ENCODE measurements at regions not wholly inside any gene's neighbourhood (a gene's known extent, or its start where the extent isn't known, plus 50 kb on each side); places are given as distances from the start of the nearest gene placed in this dataset.

- H3K9me1 ChIP-seq (replicated peaks; ENCODE audit: control insufficient read depth, extremely low read depth, insufficient read depth, low read length): no peaks in the 10 kb centered on the region
- TF ChIP-seq FOS (IDR thresholded peaks at IDR 0.05; ENCODE audit: borderline replicate concordance, insufficient read depth, low read length): no peak
- no peak for TF ChIP-seq EZH2 (IDR thresholded peaks at IDR 0.05; ENCODE audit: borderline replicate concordance, low read depth, low read length, severe bottlenecking)
- no peak for TF ChIP-seq GATA2 (IDR thresholded peaks at IDR 0.05; ENCODE audit: insufficient read depth, insufficient read length, low read depth, low read length)
- TF ChIP-seq JUN (IDR thresholded peaks at IDR 0.05; ENCODE audit: borderline replicate concordance, insufficient read depth, insufficient read length, low read depth): no peak
- no peak for TF ChIP-seq MYC (IDR thresholded peaks at IDR 0.05; ENCODE audit: low read depth, low read length)
- TF ChIP-seq MAX (IDR thresholded peaks at IDR 0.05; ENCODE audit: insufficient read depth, insufficient read length): no peak
- no peak for TF ChIP-seq POLR2A (IDR thresholded peaks at IDR 0.05; ENCODE audit: low read depth, low read length)
- TF ChIP-seq CTCF (IDR thresholded peaks at IDR 0.05; ENCODE audit: extremely low read depth in 1 of 2, insufficient read depth in 1 of 2, low read depth in 1 of 2, low read length in 2 of 2): no peak
- TF ChIP-seq POLR2AphosphoS5 (IDR thresholded peaks at IDR 0.05; ENCODE audit: insufficient read depth, low read depth, low read length): no peak
- ChIA-PET POLR2A (no interaction called here), CTCF (no interaction called here)
- H3K79me2 ChIP-seq (ENCODE audit: control insufficient read depth, insufficient read depth, low read length): no peaks in the 10 kb centered on the region
- dilution Hi-C loops (cut with MboI; ENCODE audit: extremely low pct_ligation_motif_present, low sequenced_read_pairs): no loop called here
- no peaks in the 10 kb centered on the region for H3K36me3 ChIP-seq (ENCODE audit: control insufficient read depth in 2 of 2, extremely low read depth in 1 of 2, insufficient read depth in 2 of 2, low read length in 2 of 2)
- H3K4me2 ChIP-seq (ENCODE audit: insufficient read depth, low read length): no peak overlapping the region
- DNase-seq (ENCODE audit: low read depth, low spot score): no peak
- BruUV-seq (replicated peaks): no TSS peak
- intact Hi-C loops (cut with micrococcal nuclease): no loop called here
- no peaks in the 10 kb centered on the region for H3K9me3 ChIP-seq (replicated peaks; ENCODE audit: control insufficient read depth, insufficient read depth, low read length)
- no peaks in the 10 kb centered on the region for H4K20me1 ChIP-seq (replicated peaks; ENCODE audit: control insufficient read depth, extremely low read depth, insufficient read depth, low read length)
- no peak overlapping the region for H3K27ac ChIP-seq (ENCODE audit: insufficient read depth, low read depth, low read length)
- no peak for FAIRE-seq
- no peaks in the 10 kb centered on the region for H3K27me3 ChIP-seq (ENCODE audit: control insufficient read depth in 2 of 2, insufficient read depth in 2 of 2, low read length in 2 of 2)
- H3K4me3 ChIP-seq (replicated peaks in 1 of 3; ENCODE audit: insufficient read depth in 1 of 3, low read depth in 1 of 3, low read length in 3 of 3): no peak overlapping the region
- no peak overlapping the region for H2AFZ ChIP-seq (ENCODE audit: low read depth, low read length)
- no peak overlapping the region for H3K9ac ChIP-seq (replicated peaks; ENCODE audit: extremely low read depth, insufficient read depth, low read length)
- no peaks in the 10 kb centered on the region for H3K4me1 ChIP-seq (ENCODE audit: control insufficient read depth, extremely low read depth, insufficient read depth, low read length)
Measured at GRCh38 chrX:18065956-18066355, 154.7 kb downstream of the BEND2 start.

Measured in endothelial cell of umbilical vein (primary cell).